Activated naive CD4-positive, alpha-beta T cell treated with anti-CD3 and anti-CD28 coated beads for 36 hours (primary cell): ENCODE measurements at regions not wholly inside any gene's neighbourhood (a gene's known extent, or its start where the extent isn't known, plus 50 kb on each side); places are given as distances from the start of the nearest gene placed in this dataset.

Experiments
- CTCF ChIA-PET: fragments of 350-600 bp; sonication (Branson Sonifier 250); formaldehyde crosslinking; loops from one replicate; lab custom pipeline; 2021; ENCODE audit warnings: antibody characterized with exemption; lab: Charles Lee
- DNase-seq: peaks from one replicate; pipeline ENCODE4 v3.0.0-alpha.2; 2020
- H3K27ac Mint-ChIP-seq: one replicate; pipeline ENCODE4 v1.8.0; 2021; ENCODE audit warnings: mild to moderate bottlenecking, mixed read lengths
- H3K27me3 Mint-ChIP-seq: one replicate; pipeline ENCODE4 v1.8.0; 2021; ENCODE audit warnings: low read depth, mixed read lengths
- H3K36me3 Mint-ChIP-seq: one replicate; pipeline ENCODE4 v1.8.0; 2021; ENCODE audit warnings: low read depth, mixed read lengths
- H3K4me1 Mint-ChIP-seq: one replicate; pipeline ENCODE4 v1.8.0; 2021; ENCODE audit warnings: low read depth, mixed read lengths
- H3K4me3 Mint-ChIP-seq: one replicate; pipeline ENCODE4 v1.8.0; 2021; ENCODE audit warnings: mild to moderate bottlenecking, moderate library complexity, mixed read lengths
- H3K9me3 Mint-ChIP-seq: one replicate; pipeline ENCODE4 v1.8.0; 2021; ENCODE audit warnings: mixed read lengths
- intact Hi-C: fragments of 100-400 bp; cut with micrococcal nuclease; formaldehyde crosslinking; loops from one replicate; pipeline ENCODE4 v1.15.1; 2023

DNA sequence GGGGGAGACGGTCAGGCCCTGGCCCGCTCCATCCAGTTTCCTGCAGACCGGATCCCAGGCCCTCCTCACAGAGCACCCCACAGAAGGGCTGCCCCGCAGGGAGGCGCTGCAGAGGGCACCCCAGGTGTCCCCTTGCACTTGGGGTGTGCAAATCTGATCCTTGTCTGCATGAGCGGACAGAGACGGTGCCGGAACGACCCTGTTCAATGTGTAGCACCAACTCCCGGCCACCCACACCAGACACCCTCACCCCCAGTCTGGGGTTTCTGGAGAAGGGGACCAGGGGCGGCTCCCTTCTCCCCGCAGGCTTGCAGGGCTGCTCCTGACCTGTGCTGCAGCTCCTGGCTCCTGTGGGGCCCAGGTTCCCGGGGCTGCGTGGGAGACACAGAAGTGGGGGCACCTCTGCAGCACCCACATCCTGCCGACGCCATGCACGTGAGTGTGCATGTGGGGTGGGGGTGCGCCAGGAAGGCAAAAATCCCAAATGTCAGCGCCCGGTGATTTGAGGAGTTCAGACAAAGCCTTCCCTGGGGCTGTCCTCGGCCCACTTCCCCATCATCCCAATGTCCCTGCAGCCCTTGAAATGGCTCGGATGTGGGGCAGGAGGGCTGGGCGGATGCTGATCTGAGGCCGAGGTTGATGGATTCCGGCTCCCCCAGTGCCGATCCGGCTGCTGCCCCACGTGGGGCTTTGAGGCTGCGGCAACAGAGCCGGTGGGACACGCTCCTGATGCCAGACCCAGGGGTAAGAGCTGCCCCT, 85.3 kb upstream of the BHLHE23 start:
- Mint-ChIP-seq H3K27me3 (peaks cover 27% of the 10 kb centered on the region), H3K27ac (no peak overlapping the region), H3K4me1 (no peaks in the 10 kb centered on the region), H3K4me3 (no peak overlapping the region), H3K9me3 (no peaks in the 10 kb centered on the region), H3K36me3 (no peaks in the 10 kb centered on the region)
- DNase-seq, result no peak
- CTCF ChIA-PET, result no interaction called here
- intact Hi-C loops, result no loop called here

GRCh38 chr20:63090682-63091571, 84.2 kb upstream of the BHLHE23 start:
- intact Hi-C loops, result no loop called here
- CTCF ChIA-PET, result interaction anchor here (1.1 kb wide), 1 partner anchor 20 kb away, joined by 5 read pairs; no protein-coding TSS in a partner anchor
- Mint-ChIP-seq H3K27ac (no peak overlapping the region), H3K9me3 (no peaks in the 10 kb centered on the region), H3K4me3 (no peak overlapping the region), H3K27me3 (peaks cover 30% of the 10 kb centered on the region), H3K4me1 (no peaks in the 10 kb centered on the region), H3K36me3 (no peaks in the 10 kb centered on the region)
- no peak for DNase-seq

- H3K27ac Mint-ChIP-seq, result no peak overlapping the region
- CTCF ChIA-PET, result interaction anchor here (1.1 kb wide), 1 partner anchor 19 kb away, joined by 5 read pairs; no protein-coding TSS in a partner anchor
- no peaks in the 10 kb centered on the region for H3K9me3 Mint-ChIP-seq
- H3K27me3 Mint-ChIP-seq, result peaks cover 35% of the 10 kb centered on the region
- H3K4me3 Mint-ChIP-seq, result no peak overlapping the region
- no peaks in the 10 kb centered on the region for H3K36me3 Mint-ChIP-seq
- H3K4me1 Mint-ChIP-seq, result no peaks in the 10 kb centered on the region
- intact Hi-C loops, result no loop called here
- peak; percentile 1 for DNase-seq
Observed at GRCh38 chr20:63090052-63090451, 83.3 kb upstream of the BHLHE23 start.

GRCh38 chr20:63089051-63089907, 82.5 kb upstream of the BHLHE23 start:
- Mint-ChIP-seq H3K36me3 (no peaks in the 10 kb centered on the region), H3K9me3 (no peaks in the 10 kb centered on the region), H3K27ac (no peak overlapping the region), H3K4me3 (no peak overlapping the region), H3K27me3 (peaks cover 31% of the 10 kb centered on the region), H3K4me1 (no peaks in the 10 kb centered on the region)
- CTCF ChIA-PET, result interaction anchor here (1.1 kb wide), 1 partner anchor 18 kb away, joined by 5 read pairs; no protein-coding TSS in a partner anchor
- intact Hi-C loops, result no loop called here
- peak; percentile 3 for DNase-seq

DNA sequence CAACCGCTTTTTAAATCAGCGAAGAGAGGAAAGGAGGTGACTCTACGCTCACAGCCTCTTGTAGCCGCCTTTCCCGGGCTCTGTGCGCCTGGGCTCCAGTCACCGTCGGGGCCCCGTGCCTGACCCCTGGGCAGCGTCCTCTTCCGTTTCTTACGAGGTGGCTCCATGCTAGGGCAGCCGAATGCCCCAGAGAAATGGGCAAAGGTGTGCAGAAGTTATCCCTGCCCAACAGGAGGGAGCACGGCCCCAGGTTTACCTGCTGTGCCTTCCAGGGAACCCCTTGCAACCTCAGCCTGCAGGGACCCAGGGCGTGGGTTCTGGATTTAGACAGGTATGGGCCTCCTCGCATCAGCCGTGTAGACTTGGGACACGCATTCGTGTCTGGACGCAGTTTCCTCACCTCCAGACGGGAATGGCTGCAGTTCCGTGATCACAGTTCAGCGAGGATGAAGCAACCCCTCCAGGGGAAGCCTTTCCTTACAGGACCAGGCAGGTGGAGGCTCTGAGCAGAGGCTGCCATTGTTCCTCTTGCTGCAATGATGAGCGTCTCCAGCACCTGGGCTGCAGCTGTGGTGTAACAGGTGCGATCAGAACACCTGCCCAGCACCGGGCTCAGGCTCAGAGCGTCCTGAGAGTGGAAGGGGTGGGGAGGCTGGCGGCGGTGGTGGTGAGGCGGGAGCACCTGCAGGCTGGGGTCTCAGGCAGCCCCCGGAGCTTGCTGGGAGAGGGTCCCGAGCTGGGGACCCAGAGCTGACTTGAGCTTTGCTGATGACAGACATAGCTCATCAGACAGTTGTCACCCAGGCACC, 81.3 kb upstream of the BHLHE23 start:
- intact Hi-C loops, result no loop called here
- DNase-seq, result no peak
- Mint-ChIP-seq H3K36me3 (no peaks in the 10 kb centered on the region), H3K4me1 (no peaks in the 10 kb centered on the region), H3K4me3 (no peak overlapping the region), H3K27ac (no peak overlapping the region), H3K9me3 (no peaks in the 10 kb centered on the region), H3K27me3 (peaks cover 31% of the 10 kb centered on the region)
- CTCF ChIA-PET, result no interaction called here

GRCh38 chr20:63087236-63087871, 80.6 kb upstream of the BHLHE23 start:
- intact Hi-C loops, result no loop called here
- DNase-seq, result no peak
- CTCF ChIA-PET, result no interaction called here

DNA sequence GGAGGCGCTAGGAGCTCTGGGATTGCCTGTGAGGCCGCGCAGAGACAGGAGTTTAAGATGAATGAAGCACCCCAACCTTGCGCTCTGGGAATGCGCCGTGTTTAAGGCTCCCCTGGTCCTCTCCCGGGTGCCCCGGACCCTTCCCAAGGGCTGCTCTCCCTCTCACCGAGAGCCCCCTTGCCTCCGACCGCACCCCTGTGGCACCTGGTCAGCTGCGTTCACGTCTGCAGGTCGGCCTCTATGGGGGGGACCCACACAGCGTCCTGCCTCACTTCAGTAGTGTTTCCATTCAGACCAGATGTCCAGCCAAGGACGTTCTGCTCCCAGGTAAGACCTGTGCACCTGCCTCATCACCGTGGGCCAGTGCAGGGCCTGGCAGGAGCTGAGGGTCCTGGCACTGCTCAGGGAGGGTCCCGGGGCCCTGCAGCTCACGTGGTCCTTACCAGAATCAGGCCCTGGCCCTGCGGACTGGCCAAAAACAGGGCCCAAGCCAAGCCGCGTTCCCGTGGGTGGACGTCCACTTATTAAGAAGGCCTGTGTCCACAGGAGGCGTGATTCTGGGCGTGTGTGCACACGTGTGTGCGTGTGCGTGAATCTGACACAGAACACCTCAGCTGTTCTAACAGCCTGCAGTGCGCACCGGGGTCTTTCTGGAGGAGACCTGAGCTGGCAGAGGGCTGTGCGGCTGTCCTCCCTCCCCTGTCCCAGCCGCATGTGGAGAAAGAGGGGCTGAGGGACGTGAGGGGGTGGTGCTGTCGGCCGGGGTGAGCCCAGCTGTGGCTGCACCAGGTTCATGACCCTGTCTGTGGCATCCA, 79.9 kb upstream of the BHLHE23 start:
- Mint-ChIP-seq H3K4me1 (no peaks in the 10 kb centered on the region), H3K9me3 (no peaks in the 10 kb centered on the region), H3K27me3 (peaks cover 33% of the 10 kb centered on the region), H3K36me3 (no peaks in the 10 kb centered on the region), H3K27ac (no peak overlapping the region), H3K4me3 (no peak overlapping the region)
- intact Hi-C loops, result no loop called here
- CTCF ChIA-PET, result no interaction called here
- peak; percentile 3 for DNase-seq

More at GRCh38 chr20:63087236-63087871, 80.6 kb upstream of the BHLHE23 start:
- Mint-ChIP-seq H3K27me3 (peaks cover 32% of the 10 kb centered on the region), H3K27ac (no peak overlapping the region), H3K4me3 (no peak overlapping the region), H3K36me3 (no peaks in the 10 kb centered on the region), H3K9me3 (no peaks in the 10 kb centered on the region), H3K4me1 (no peaks in the 10 kb centered on the region)

DNA sequence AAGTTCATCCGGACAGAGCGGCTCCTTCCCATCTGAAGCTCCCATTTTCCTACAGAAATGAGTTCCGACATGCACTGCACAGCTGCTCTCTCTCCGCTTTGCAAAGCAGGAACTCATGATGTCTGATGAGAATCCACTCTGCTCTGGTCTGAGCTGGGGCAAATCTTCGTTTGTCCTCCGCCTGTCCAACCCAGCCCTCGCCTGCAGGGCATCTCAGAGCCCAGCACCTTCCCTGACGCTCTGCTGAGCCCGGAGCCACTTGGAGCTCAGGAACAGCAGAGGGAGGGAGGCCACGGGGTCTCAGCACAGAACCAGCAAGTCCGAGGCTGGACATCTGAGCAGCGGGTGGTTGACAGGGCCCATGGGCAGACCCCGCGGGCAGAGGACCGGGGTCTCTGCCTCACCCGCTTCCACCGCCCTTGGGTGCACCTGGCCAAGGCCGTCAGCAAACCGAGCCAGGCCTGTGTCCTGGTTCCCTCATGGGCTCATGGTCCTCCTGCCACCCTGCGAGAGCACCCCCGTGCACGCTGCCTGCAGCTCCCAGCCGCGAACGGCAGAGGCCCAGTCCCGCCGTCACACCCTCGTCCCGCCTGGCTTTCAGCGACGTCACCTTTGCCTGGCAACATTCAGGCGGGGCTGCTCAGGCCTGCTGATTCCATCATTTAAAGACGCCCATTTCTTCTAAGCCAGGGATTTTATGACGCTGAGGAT, 78.5 kb upstream of the BHLHE23 start:
- intact Hi-C loops, result no loop called here
- H3K27ac Mint-ChIP-seq, result no peak overlapping the region
- DNase-seq, result peak; percentile 1
- H3K9me3 Mint-ChIP-seq, result no peaks in the 10 kb centered on the region
- no peaks in the 10 kb centered on the region for H3K36me3 Mint-ChIP-seq
- H3K27me3 Mint-ChIP-seq, result peaks cover 31% of the 10 kb centered on the region
- CTCF ChIA-PET, result interaction anchor here (0.6 kb wide), 1 partner anchor 138 kb away, joined by 3 read pairs; no protein-coding TSS in a partner anchor
- no peaks in the 10 kb centered on the region for H3K4me1 Mint-ChIP-seq
- no peak overlapping the region for H3K4me3 Mint-ChIP-seq

DNA sequence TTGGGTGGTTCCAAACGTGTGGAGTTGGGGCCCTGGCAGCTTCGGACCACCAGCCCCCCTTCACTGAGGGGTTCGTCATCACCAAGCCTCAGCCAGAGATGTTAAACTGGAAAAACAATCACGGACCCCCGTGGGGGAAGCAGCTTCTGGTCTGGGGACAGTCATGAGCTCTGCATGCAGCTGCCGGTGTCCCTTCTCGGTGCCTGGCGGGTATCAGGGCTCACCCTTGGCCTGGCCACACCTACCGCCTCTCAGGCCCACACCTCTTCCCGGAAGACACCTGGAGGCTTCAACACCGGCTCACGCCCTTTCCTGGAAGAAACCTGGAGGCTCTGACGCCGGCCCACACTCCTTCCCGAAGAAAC, 77.8 kb upstream of the BHLHE23 start:
- H3K4me1 Mint-ChIP-seq, result no peaks in the 10 kb centered on the region
- peaks cover 31% of the 10 kb centered on the region for H3K27me3 Mint-ChIP-seq
- H3K9me3 Mint-ChIP-seq, result peaks cover 3% of the 10 kb centered on the region
- DNase-seq, result peak; percentile 1
- H3K36me3 Mint-ChIP-seq, result peaks cover 3% of the 10 kb centered on the region
- intact Hi-C loops, result no loop called here
- H3K4me3 Mint-ChIP-seq, result no peak overlapping the region
- no peak overlapping the region for H3K27ac Mint-ChIP-seq
- CTCF ChIA-PET, result interaction anchor here (0.6 kb wide), 1 partner anchor 139 kb away, joined by 3 read pairs; no protein-coding TSS in a partner anchor

GRCh38 chr20:63083831-63084562, 77.2 kb upstream of the BHLHE23 start:
- peaks cover 27% of the 10 kb centered on the region for H3K27me3 Mint-ChIP-seq
- H3K36me3 Mint-ChIP-seq, result peaks cover 3% of the 10 kb centered on the region
- H3K4me1 Mint-ChIP-seq, result no peaks in the 10 kb centered on the region
- intact Hi-C loops, result no loop called here
- H3K4me3 Mint-ChIP-seq, result no peak overlapping the region
- no peak for DNase-seq
- peaks cover 3% of the 10 kb centered on the region for H3K9me3 Mint-ChIP-seq
- CTCF ChIA-PET, result no interaction called here
- H3K27ac Mint-ChIP-seq, result no peak overlapping the region
